ENCODE measurements at regions not wholly inside any gene's neighbourhood (a gene's known extent, or its start where the extent isn't known, plus 50 kb on each side); places are given as distances from the start of the nearest gene placed in this dataset.

DNA sequence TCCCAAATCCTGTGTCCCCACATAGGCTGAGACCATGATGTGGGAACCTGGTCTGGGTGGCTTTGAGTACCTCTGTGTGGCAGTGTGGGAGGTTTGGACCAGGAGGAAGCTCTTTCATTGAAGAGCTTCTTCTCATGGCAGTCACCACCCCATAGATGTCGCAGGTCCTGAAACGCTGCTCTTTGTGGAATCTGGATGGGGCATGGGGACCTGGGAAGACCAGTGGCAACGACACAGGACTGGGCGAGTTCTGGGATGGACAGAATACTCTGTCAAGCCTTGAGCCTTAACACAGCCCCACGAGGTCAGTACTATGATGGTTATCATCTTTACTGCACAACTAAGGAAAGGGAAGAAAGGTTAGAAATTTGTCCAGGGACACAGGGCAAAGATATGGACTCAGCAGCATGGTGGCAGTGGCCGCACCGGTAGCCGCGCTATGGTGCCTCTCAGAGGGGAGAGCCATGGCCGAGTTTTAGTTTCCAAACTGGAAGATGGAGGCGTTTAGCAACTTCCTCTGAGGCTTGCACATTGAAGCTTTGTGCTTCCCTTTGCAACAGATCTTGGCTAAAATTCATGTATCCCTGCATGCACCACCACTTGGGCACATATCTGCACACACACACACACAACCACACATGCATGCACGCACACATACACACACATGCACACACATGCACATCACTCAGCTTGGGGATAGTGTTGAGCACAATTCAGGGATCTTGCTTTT, 117.7 kb upstream of the C1orf174 start:
- DNase-seq = no peak

DNA sequence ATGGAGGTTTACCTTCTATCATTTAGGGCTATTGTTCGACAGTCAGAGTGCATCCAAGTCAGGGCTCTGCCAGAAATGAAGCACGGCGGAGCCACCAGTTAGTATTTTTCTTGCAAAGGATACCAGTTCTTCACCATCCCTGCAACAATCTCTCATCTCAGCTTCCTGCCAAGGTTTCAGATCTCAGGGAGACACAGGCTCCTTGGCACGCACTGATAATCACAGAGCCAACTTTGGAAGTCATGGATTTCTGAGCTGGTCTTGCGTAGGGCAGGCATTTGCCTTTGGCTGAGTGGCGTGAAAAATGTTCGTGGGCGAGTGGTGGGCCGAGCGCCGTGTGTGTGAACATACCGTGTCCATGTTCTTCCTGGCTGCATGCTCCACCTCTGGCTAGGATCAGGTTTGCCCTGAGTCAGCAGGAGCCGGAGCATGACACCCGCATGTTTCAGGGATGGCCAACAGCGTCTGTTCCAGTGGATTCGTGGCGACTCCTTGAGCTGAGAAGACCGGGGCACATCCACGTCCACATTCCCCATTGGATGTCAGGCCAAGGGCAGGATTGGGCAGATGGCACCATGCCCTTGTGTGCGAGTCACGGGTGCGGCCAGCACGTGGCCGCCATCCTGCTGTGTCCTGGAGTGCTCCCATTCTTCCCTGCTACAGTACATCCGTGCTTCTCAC, 118.5 kb upstream of the C1orf174 start:
- DNase-seq = no peak

DNA sequence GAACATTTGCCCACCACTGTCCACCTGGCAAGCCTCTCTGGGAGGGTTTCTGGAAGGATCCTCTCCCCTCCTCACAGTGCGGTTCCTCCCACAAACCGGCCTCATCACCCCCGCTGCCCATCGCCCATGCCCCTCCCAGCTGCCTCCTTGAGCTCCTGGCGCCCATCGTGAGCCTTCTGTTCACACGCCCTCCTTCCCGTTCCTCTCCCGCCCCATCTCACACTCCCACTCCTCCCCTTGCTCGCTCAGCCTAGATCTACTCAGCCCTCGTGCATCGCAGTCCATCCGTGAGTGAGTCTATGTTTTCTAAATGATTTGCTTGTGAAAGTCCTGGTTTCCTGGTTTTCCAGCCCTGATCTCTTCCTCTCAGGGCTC, 119.1 kb upstream of the C1orf174 start:
- no peak for DNase-seq

DNA sequence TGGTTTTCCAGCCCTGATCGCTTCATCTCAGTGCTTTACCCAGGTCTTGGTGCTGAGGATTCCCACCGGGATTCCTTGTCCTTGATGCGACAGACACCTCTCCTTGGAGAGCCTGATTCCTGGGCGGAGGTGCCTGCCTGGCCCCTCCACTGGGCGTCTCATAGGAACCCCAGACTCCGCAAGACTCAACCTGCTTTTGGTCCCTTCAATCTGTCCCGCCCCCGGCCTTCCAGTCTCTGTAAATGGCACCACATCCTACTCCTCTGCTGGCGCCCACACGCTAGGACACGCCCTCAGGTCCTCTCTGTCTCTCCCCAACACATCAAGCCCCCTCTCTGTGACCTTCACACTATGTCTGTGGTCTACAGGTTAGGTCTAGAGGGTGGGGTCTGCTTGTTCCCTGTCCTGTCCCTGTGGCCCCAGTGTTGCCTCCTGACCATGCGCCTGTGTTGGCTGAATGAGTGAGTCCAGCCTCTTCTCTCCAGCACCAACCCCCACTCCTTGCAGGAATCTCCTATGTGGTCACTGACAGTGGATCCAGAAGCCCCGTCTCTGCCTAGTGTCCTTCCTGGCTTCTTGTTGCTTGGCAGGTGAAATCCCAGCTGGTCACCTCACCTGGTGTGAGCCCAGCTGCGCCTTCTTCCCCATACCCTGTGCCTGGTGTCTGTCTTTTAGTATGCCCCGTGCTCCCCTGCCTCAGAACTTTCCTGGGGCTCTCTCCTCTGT, 119.7 kb upstream of the C1orf174 start:
- no peak for DNase-seq

DNA sequence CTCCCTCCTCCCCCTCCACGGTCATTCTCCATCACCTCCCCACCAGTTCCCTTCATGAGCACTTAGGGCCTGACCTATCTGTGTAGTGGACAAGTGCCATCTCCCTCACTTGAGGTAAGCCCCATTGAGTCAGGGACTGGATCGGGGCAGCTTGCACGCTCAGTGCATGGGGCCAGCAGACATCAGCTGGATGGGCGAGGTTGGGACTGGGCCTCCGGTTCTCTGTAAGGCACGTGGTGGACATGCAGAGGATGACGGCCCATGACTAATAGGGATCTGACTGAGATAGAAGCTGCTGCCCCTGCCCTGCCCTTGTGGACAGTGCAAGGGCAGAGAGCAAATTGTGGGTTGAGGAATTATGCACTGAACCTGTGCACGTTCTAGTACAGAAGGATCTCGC, 120.4 kb upstream of the C1orf174 start:
- DNase-seq = no peak

DNA sequence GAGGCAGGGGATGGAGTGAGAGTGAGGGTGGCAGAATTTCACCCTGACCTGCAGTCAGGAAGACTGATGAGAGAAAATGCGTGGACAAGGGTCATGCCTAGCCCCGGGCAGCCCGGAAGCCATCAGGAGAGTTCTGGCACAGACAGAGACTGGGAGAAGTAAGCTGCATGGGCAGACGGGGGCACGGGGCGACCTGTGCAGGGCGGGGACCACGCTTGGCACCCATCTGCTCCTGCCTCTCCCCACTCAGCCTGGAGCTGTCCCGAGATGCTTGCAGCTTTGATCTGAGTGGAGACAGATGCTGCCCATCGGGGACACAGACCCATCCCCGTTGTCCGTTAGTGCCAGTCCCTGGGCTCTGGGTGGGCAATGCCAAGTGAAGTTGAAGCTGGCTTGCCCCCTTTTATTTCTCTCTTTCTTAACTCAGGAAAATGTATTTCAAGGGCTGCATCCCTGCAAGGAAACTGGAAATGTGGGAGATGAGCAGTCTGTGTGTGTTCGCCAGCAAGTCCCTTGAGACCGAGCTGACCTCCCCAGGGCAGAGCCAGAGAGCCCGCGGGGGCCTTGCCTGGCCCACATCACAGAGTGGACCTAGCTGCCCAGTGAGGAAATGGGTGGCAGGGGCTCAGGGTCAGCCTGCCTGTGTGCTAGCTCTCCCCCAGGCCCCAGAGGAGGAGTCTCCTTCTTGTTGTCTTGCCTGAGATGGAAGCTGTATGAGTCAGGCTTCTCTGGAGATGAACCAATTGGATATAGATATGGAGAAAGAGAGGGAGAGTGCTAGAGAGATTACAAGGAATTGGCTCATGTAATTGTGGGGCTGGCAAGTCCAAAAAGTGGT, 121.3 kb upstream of the C1orf174 start:
- DNase-seq = no peak

DNA sequence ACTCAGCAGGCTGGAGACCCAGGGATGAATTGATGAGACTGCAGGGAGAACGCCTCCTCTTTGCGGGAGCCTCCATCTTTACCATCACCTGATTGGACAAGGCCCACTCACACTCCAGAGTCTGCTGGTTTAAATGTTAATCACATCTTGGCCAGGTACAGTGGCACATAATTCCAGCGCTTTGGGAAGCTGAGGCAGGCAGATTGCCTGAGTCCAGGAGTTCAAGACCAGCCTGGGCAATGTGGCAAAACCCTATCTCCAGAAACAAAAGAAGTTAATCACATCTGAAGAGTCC, 121.8 kb upstream of the C1orf174 start:
- no peak for DNase-seq

DNA sequence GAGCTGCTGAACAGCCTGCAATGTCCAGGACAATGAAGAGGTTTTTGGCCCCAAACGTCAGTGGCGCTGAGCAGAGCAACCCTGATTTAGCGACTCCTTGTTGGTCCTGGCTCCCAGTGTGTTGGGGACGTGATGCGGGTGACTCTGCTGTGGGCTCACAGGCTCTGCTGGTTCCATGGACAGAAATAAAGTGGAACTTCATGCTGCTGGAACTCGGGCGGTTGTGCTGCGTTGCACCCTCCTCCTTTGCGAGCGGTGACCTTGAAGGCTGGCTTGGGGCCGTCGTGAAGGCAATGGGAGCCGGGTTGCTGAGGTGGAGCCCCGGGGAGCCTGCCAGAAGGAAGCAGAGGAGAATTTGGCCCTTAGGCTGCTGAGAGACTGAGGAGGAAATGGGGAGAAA, 122.6 kb upstream of the C1orf174 start:
- no peak for DNase-seq

DNA sequence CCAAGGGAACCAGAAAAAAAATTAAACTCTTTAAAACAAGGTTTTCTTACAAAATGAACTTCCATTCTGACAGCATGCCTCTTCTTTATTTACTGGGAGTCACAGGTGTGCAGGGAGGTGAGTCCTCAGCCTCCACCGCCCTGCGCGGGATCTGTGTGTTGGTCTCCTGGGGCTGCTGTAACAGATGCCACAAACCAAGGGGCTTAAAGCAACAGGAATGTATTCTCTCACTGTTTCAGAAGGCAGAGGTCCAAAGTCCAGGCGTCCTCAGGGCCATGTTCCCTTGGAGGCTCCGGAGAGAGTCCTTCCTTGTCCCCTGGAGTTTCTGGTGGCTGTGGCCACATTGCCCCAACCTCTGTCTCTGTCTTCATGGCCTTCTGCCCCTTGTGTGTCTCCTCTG, 123.6 kb upstream of the C1orf174 start:
- no peak for DNase-seq

DNA sequence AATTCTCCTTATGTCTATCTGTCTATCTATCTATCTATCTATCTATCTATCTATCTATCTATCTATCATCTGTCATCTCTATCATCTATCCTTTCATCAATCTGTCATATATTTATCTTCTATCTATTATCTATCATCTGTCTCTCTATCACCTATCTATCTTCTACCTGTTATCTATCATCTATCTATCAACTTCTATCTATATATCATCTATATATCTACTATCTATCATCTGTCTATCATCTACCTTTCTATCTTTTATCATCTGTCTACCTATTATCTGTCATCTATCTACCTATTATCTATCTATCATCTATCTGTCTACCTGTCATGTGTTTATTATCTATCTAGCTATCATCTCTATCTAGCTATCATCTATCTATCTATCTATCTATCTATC, 124.7 kb upstream of the C1orf174 start:
- no peak for DNase-seq

DNA sequence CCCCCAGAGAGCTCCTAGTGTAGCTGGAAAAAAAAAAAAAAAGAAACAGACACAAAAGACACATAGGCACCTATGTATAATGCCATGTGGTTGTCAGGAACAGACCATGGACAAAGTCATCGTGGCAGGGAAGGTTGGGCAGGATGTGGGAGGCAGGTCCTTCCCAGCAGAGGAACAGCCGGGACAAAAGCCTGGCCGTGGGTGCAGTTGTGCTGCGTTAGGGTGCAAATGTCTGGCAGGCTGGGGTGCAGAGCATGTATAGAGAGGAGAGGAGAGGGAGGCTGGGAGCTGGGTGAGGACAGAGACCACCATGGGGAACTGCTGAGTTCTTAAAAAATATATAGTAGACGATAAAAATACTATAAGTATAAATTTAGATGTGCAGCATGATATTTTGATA, 125.7 kb upstream of the C1orf174 start:
- DNase-seq = no peak

DNA sequence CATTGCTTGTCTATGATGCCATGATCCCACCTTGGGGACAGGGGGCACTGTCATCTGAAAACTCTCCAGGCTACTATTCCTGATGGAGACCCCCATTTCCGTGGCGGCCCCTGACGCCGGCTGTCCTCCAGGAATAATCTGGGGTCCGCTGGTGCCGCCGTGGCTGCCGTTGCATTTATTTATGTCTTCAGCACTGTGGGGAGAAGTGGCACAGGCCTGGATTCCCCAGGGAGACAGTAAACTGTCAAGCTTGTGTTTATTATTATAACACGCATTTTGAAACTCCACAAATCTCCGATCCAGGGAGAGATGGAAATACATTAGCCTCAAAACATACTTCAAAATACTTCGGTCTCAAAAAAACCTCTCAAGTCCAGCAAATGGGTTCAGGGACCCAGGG, 126.9 kb upstream of the C1orf174 start:
- DNase-seq = no peak

DNA sequence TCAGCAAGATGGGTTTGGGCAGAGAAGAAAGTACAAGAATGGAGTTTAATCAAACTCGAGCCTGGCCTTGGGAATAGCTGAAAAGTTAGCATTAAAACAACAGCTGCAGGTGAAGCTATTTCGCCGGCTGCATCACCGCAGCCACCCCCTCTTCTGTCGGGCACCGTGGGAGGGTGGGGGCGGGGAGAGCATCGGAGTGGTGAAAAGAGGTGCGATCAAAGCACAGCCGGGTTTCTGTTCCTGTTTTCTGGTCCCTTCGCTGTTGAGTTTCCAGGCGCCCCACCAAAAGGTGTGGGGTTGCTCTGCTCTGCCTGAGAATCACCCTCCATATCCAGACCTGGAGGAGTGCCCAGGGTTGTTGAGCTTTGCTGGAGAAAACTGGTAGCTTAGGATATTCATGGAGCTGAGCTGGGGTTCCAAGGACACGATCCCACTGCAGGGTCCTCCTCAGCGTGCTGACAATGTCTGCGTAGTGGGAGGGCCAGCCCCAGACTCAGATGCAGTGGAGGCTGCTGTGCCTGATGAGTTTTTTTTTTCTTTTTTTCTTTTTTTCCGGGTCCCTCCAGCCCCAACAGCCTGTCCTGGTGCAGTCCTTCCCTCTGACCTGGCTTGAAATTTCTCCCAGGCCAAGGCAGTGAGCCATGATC, 127.5 kb upstream of the C1orf174 start:
- no peak for DNase-seq

DNA sequence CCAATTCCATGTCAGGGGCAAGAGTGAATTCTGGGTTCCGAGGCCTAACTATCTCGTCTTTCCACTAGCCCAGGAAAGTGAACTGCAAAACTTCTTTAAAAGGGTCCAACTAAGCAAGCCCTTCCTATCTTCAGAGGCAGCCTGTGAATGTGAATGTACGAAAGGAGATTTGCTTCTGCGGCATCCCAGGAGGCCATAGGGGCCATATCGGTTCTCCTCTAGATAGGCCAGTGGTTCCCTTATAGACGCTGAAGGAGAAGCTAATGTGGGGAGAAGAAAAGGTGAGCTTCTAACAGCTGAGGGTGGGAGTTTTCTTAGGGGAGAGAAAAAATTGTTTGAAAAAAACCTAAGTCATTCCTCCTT, 128.0 kb upstream of the C1orf174 start:
- no peak for DNase-seq

DNA sequence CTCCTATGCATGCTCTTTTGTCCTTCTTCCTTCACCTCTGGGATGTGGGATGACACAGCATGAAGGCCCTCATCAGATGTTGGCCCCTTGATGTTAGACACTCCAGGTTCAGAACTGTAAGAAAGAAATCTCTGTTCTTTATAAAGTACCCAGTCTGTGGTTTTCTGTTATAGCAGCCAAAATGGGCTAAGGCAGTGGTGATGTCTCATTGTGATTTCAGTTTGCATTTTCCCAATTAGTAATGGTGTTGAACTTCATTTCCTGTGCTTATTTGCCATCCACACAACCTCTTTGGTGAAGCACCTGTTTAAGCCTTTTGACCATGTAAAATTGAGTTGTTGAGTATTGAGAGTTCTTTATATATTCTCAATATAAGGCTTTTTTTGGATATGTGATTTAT, 129.3 kb upstream of the C1orf174 start:
- DNase-seq = no peak

DNA sequence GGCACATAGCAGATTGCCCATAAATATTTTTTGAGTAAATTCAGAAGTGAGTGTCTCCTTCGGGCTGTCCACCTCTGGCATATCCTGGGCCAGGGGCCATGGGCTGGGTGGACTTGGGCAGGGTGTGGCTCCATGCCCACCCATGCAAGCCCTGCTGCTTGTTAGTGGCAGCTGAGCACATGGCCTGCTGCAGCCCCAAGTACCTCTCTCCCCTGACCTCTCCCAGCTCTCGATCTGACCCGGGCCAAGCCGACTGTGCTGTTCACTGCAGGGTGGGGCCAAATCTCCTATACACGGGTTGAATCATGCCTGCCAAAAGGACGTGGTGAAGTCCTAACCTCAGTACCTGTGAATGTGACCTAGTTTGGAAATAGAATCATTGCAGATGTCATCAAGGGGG, 132.5 kb upstream of the C1orf174 start:
- no peak for DNase-seq

DNA sequence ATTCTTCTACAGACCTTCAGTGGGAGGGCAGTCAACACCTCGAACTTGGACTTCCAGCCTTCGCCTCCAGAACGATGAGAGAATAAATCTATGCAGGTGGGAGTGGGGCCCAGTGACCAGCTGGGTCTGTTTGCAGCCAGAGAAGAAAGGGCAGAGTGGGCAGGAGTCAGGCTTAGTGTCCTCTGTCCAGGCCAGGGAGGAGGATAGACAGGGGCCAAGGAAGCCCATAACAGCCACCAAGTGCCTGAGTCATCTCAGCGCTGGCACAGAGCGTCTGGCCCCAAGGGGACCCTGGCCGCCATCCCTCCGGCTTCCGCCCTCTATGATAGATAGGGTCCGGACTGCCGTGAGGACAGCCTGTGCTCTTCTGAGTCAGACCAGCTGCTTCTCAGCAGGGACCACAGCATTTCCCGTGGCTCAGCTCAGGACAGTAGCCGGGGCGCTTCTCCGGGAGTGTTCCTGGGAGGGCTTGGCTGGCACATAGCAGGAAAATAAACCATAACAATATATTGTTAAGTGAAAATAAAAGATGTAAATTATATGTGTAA, 133.1 kb upstream of the C1orf174 start:
- no peak for DNase-seq

DNA sequence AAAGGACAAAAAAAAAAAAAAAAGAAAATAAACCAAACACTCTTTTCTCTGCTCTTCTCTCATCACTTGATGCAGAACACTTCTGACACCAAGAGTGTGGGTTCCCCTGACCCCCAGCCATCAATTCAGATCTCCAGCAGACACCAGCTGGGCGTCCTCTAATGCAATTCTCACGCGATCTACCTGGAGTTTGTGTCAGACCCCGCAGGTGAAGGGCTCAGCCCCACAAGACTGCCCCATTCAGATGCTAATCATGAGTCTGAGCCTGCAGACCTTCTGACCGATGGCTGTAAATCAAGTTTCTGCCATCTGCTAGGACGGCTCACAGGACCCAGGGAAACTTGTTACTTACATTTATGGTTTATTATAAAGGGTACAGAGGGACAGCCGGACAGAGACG, 133.6 kb upstream of the C1orf174 start:
- DNase-seq = no peak

DNA sequence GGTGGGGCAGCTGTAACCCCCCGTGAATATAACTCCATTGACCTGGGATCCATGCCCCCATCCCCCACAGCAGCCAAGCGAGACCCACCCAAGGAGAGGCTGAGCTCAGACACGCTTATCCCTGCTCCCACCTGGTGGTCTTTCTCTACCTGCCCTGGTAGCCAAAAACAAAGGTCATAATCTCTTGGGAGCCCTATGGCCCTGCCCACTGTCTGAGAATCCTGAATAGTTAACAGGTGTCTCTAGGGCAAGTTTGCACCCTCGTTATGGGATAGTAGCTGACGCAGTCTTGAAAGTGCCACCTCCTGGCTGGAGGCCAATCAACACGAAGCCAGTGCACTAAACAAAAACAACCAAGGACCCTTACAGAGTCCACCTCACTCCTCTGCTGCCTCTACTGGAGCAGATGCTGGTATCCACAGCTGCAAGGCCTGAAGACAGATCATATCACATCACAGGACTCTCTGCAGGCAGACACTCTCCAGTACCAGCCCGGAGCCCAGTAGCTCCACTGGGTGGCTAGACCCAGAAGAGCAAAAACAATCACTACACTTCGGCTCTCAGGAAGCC, 134.3 kb upstream of the C1orf174 start:
- DNase-seq = no peak

DNA sequence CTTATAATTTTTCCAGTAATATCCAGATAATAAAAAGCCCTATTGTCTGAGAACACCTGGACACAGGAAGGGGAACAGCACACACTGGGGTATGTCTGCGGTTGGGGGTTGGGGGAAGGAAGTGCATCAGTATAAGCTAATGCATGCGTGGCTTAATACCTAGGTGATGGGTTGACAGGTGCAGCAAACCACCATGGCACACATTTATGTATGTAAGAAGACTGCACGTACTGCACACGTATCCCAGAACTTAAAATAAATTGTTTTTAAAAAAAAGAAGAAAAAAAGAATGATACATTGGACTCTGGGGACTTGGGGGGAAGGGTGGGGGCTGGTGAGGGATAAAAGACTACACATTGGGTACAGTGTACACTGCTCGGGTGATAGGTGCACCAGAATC, 144.9 kb upstream of the C1orf174 start:
- no peak for DNase-seq

DNA sequence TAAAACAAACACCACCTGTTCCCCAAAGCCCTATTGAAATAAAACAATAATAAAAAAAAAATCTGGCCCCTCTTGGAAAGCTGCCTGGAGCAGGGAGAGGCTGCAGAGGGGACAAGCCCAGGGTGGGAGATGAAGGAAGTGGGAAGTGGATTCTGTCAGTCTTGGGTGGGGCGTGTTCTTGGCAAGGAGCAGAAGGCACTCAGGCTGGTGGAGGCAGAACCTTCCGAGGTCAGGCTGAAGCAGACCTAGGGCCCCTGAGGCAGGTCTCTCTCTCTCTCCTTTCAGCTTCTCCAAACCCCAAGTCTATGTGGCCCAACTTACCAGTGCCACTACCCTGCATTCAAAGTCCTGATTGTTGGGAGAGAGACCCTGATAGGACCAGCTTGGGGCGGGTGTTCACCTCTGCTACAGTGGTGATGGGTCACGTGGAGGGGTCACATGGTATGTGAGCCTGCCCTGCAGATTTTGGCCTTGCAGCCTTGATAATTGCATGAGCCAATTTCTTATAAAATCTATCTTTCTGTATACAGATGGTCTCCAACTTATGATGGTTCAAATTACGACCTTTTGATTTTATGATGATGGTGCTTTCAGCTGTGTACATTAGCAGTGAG, 145.4 kb upstream of the C1orf174 start:
- DNase-seq = no peak

DNA sequence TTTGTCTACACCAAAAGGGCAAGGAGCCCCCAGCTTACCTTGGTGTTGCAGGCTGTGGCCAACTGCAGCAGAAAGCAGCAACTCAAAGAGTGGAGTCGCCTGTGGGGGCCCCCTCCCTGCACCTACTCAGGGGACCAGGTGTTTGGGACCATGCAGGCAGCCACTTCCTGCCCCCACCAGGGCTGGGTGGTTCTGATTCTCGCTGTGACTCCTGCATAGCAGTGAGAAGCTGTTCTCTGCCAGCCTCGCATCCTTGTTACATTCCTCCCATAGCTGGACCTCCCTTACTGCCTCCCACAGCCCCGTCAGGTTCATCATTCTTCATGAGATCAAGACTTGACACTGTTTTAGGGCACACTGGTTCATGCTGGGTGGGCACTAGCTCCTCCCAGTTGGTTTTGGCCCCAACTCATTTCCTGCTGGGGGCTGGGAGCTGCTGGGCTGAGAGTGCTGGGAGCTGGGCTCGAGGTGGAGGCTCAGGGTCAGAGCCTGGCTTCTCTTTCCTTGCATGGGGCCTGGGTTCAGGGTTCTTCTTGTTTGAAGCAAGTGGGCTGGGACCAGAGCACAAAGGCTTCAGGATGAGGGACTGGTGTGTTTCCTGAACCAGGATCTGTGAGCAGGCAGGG, 146.9 kb upstream of the C1orf174 start:
- DNase-seq = no peak
